ENCODE measurements at regions not wholly inside any gene's neighbourhood (a gene's known extent, or its start where the extent isn't known, plus 50 kb on each side); places are given as distances from the start of the nearest gene placed in this dataset.
A peak's percentile ranks its signal among the peaks of the same experiment; 100 is the strongest.

- no peaks in the 10 kb centered on the region for H3K27me3 ChIP-seq (ENCODE audit: control insufficient read depth, insufficient read depth, low read length)
- no peaks in the 10 kb centered on the region for H3K36me3 ChIP-seq (replicated peaks; ENCODE audit: control insufficient read depth, insufficient read depth, low read length)
- H3K4me3 ChIP-seq (ENCODE audit: insufficient read depth, low read depth, low read length) = no peak overlapping the region
- peak; percentile 32 for DNase-seq
Observed at GRCh38 chr11:109106151-109106906, 315.7 kb upstream of the C11orf87 start.

GRCh38 chr11:109109150-109109549 is 312.8 kb upstream of the C11orf87 start:
- DNase-seq = no peak
- Histone ChIP-seq H3K27me3 (ENCODE audit: control insufficient read depth, insufficient read depth, low read length) (no peaks in the 10 kb centered on the region), H3K36me3 (replicated peaks; ENCODE audit: control insufficient read depth, insufficient read depth, low read length) (no peaks in the 10 kb centered on the region), H3K4me3 (ENCODE audit: insufficient read depth, low read depth, low read length) (no peak overlapping the region)

- DNase-seq = no peak
- H3K36me3 ChIP-seq (replicated peaks; ENCODE audit: control insufficient read depth, insufficient read depth, low read length) = no peaks in the 10 kb centered on the region
Observed at GRCh38 chr11:109109571-109110315, 312.2 kb upstream of the C11orf87 start.

GRCh38 chr11:109112261-109112660 is 309.7 kb upstream of the C11orf87 start:
- Histone ChIP-seq H3K27me3 (ENCODE audit: control insufficient read depth, insufficient read depth, low read length) (no peaks in the 10 kb centered on the region), H3K36me3 (replicated peaks; ENCODE audit: control insufficient read depth, insufficient read depth, low read length) (no peaks in the 10 kb centered on the region), H3K4me3 (ENCODE audit: insufficient read depth, low read depth, low read length) (no peak overlapping the region)
- DNase-seq = no peak

More at GRCh38 chr11:109109571-109110315, 312.2 kb upstream of the C11orf87 start:
- Histone ChIP-seq H3K4me3 (ENCODE audit: insufficient read depth, low read depth, low read length) (no peak overlapping the region), H3K27me3 (ENCODE audit: control insufficient read depth, insufficient read depth, low read length) (no peaks in the 10 kb centered on the region)

- Histone ChIP-seq H3K27me3 (ENCODE audit: control insufficient read depth, insufficient read depth, low read length) (no peaks in the 10 kb centered on the region), H3K36me3 (replicated peaks; ENCODE audit: control insufficient read depth, insufficient read depth, low read length) (no peaks in the 10 kb centered on the region), H3K4me3 (ENCODE audit: insufficient read depth, low read depth, low read length) (no peak overlapping the region)
- DNase-seq = no peak
Observed at GRCh38 chr11:109112821-109113280, 309.1 kb upstream of the C11orf87 start.

GRCh38 chr11:109120341-109120740 is 301.6 kb upstream of the C11orf87 start:
- H3K27me3 ChIP-seq (ENCODE audit: control insufficient read depth, insufficient read depth, low read length) = no peaks in the 10 kb centered on the region
- no peak for DNase-seq
- H3K4me3 ChIP-seq (ENCODE audit: insufficient read depth, low read depth, low read length) = no peak overlapping the region
- H3K36me3 ChIP-seq (replicated peaks; ENCODE audit: control insufficient read depth, insufficient read depth, low read length) = no peaks in the 10 kb centered on the region

GRCh38 chr11:109121173-109121932 is 300.6 kb upstream of the C11orf87 start:
- no peaks in the 10 kb centered on the region for H3K27me3 ChIP-seq (ENCODE audit: control insufficient read depth, insufficient read depth, low read length)
- H3K4me3 ChIP-seq (ENCODE audit: insufficient read depth, low read depth, low read length) = no peak overlapping the region
- DNase-seq = no peak
- H3K36me3 ChIP-seq (replicated peaks; ENCODE audit: control insufficient read depth, insufficient read depth, low read length) = no peaks in the 10 kb centered on the region

GRCh38 chr11:109123816-109124787 is 297.9 kb upstream of the C11orf87 start:
- H3K36me3 ChIP-seq (replicated peaks; ENCODE audit: control insufficient read depth, insufficient read depth, low read length) = no peaks in the 10 kb centered on the region
- H3K27me3 ChIP-seq (ENCODE audit: control insufficient read depth, insufficient read depth, low read length) = no peaks in the 10 kb centered on the region
- peak; percentile 45 for DNase-seq
- H3K4me3 ChIP-seq (ENCODE audit: insufficient read depth, low read depth, low read length) = no peak overlapping the region

- DNase-seq = no peak
- H3K36me3 ChIP-seq (replicated peaks; ENCODE audit: control insufficient read depth, insufficient read depth, low read length) = no peaks in the 10 kb centered on the region
- H3K27me3 ChIP-seq (ENCODE audit: control insufficient read depth, insufficient read depth, low read length) = peaks cover 1% of the 10 kb centered on the region; the same call in 1 of the 2 replicates
- no peak overlapping the region for H3K4me3 ChIP-seq (ENCODE audit: insufficient read depth, low read depth, low read length)
Observed at GRCh38 chr11:109130910-109131309, 291.1 kb upstream of the C11orf87 start.

GRCh38 chr11:109132539-109132938 is 289.5 kb upstream of the C11orf87 start:
- Histone ChIP-seq H3K27me3 (ENCODE audit: control insufficient read depth, insufficient read depth, low read length) (peaks cover 1% of the 10 kb centered on the region; the same call in 1 of the 2 replicates), H3K4me3 (ENCODE audit: insufficient read depth, low read depth, low read length) (no peak overlapping the region), H3K36me3 (replicated peaks; ENCODE audit: control insufficient read depth, insufficient read depth, low read length) (no peaks in the 10 kb centered on the region)
- DNase-seq = no peak

GRCh38 chr11:109133159-109133558 is 288.8 kb upstream of the C11orf87 start:
- Histone ChIP-seq H3K4me3 (ENCODE audit: insufficient read depth, low read depth, low read length) (no peak overlapping the region), H3K36me3 (replicated peaks; ENCODE audit: control insufficient read depth, insufficient read depth, low read length) (no peaks in the 10 kb centered on the region), H3K27me3 (ENCODE audit: control insufficient read depth, insufficient read depth, low read length) (peaks cover 1% of the 10 kb centered on the region; the same call in 1 of the 2 replicates)
- DNase-seq = no peak

- H3K36me3 ChIP-seq (replicated peaks; ENCODE audit: control insufficient read depth, insufficient read depth, low read length) = no peaks in the 10 kb centered on the region
- DNase-seq = no peak
- H3K4me3 ChIP-seq (ENCODE audit: insufficient read depth, low read depth, low read length) = no peak overlapping the region
- H3K27me3 ChIP-seq (ENCODE audit: control insufficient read depth, insufficient read depth, low read length) = peaks cover 1% of the 10 kb centered on the region; the same call in 1 of the 2 replicates
Observed at GRCh38 chr11:109135627-109136026, 286.4 kb upstream of the C11orf87 start.

GRCh38 chr11:109138196-109138595 is 283.8 kb upstream of the C11orf87 start:
- H3K4me3 ChIP-seq (ENCODE audit: insufficient read depth, low read depth, low read length) = no peak overlapping the region
- no peak for DNase-seq
- H3K27me3 ChIP-seq (ENCODE audit: control insufficient read depth, insufficient read depth, low read length) = peaks cover 1% of the 10 kb centered on the region; the same call in 1 of the 2 replicates
- no peaks in the 10 kb centered on the region for H3K36me3 ChIP-seq (replicated peaks; ENCODE audit: control insufficient read depth, insufficient read depth, low read length)
